Tongue (tissue), 1 donor: ENCODE measurements at regions not wholly inside any gene's neighbourhood (a gene's known extent, or its start where the extent isn't known, plus 50 kb on each side); places are given as distances from the start of the nearest gene placed in this dataset.

ENCODE experiments used
- DNase-seq: peaks from one replicate; pipeline ENCODE4 v3.0.0-alpha.2; 2015

DNA sequence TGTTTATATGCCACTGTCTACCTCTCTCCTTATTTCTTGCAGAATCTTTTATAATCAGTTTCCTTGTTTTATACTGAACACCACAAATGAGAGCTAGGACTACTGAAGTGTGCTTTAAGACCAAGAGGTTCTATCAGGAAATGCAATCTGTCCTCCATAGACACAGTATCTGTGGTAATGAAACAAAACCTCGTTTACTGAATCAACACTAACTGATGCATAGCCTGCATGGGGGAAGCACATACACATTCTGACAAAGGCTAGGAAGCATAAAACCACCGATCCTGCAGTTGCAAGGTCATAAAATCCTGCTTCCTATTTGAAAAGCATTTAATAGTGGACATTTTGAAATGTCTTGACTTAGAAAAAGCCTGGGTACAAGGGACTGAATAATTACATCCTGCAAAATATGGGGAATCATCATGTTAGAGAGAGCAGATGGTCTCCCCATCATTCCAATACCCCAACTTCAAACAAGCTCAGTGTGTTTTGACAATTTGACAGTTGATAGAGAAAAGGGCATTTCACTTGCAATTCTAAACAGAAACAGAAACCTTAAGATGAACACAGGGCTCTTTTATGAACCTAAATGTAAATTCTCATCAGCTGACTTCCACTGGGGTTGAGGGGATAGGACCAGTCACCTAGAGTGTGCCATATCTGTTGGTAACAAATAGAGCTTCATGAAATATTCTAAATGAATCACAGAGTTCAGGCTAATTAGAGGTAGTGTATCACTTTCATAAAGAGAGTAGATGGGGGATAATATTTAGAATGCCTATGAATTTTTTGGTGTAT is 1845.6 kb upstream of the PIK3C3 start:
- no peak for DNase-seq

DNA sequence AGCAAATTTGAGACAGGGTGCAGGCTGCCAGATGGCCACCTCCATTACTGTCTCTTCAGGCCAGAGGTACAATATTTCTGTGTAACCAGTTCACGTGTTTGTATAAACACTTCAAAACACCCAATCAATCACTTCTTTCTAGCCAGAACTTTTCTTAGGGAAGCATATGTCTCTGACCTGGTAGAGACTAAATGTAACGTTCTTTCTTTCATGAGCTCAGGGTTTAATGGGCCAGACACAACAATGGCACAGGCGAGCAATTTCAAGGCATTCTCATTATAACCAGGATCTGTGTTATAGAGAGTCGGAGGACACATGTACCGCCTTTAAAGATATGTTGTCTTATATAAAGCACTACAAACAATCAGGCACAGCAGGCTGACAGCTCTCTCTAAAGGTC is 1846.4 kb upstream of the PIK3C3 start:
- no peak for DNase-seq

- no peak for DNase-seq
Observed at GRCh38 chr18:40102903-40103302, 1852.1 kb upstream of the PIK3C3 start.

DNA sequence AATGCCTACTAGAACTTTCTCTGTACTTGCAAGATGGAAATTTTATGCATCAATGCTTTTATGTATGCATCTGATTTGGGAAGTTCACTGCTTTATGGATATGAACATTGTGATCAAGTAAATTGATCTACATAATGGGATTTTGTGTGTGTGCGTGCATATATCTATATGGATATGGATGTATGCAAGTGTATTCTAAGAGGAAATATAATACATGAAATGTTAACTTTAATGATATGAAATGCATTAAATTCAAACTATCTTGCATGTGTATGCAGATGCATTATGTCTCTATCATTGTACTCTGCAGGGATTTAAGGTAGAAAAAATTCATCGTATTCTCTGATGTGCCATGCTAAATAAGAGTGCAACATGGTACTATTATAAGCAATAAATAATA is 1855.4 kb upstream of the PIK3C3 start:
- DNase-seq: no peak

DNA sequence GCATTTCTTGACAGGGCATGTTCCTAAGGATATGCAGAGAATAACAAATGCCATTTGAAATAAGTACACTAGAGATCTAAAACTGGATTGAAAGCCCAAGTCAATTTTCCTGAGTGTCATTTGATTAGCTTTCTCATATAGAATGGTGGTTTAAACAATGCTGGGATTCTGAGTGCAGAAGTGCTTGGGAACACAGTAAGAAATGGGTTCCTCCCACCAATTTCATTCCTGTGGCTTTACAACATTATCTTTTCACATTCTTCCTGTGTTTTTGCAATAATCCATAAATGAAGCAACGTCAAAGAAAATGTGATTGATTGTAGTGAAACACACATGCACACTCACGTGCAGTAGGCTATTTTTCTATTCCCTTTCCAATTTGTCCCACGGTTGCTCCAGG is 1858.4 kb upstream of the PIK3C3 start:
- DNase-seq: no peak

DNA sequence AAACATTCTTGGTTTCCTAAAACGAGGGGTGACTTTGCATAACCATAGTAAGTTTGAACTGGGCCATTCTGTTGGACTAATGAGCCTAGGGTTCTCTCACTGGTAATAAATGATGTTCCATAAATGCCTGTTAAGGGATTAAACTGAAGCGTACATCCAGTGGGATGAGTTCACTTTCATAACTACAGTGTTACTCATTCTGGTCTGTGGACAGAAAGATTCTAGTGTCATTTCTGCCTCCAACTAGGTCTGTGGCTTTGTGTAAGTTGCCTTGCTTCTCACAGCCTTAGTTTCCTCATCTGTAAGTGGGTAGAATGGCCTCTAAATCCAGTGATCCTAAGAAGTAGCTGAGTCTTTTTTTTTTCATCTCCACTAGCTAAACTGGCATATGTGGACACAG is 1860.6 kb upstream of the PIK3C3 start:
- DNase-seq: no peak

DNA sequence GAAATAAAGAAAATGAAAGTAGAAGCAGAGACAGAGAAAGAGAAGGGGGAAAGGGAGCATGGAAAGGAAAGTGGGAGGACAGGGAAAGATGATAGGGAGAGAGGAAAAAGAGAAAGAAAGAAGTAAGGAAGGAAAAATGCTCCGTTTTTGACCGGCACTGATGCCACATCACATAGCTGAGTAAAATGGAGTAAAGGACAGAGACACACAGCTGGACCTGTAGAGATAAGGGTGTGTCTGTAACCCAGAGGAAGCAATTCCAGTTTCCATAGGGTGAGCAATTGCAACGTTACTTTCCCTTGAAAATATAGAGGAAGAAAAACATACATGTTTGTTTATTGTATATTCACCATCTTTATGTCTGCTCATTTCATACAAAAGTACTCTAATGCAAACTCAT is 1866.9 kb upstream of the PIK3C3 start:
- DNase-seq: no peak

- no peak for DNase-seq
Observed at GRCh38 chr18:40079786-40080185, 1875.2 kb upstream of the PIK3C3 start.

GRCh38 chr18:40075616-40076015 is 1879.4 kb upstream of the PIK3C3 start:
- peak; percentile 57 for DNase-seq

GRCh38 chr18:40072761-40073160 is 1882.3 kb upstream of the PIK3C3 start:
- DNase-seq: no peak

DNA sequence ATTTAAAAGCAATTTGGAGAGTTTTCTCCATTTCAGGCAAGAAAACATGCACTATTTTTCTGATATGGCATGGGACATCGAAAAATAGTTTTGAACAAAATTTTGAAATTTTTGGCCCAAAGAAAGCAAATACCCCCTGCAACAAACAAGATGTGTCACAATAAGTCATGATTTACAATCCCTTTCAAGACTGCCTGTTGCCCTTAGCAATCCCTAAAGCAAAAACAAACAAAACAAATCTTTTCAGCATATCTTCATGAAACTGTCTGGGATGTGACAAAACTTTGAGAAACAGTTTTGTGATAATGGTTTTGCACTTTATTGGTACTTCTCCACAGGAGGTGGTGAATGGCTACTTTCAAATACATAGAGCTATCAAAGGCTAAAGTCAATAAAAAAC is 1888.7 kb upstream of the PIK3C3 start:
- DNase-seq: no peak

DNA sequence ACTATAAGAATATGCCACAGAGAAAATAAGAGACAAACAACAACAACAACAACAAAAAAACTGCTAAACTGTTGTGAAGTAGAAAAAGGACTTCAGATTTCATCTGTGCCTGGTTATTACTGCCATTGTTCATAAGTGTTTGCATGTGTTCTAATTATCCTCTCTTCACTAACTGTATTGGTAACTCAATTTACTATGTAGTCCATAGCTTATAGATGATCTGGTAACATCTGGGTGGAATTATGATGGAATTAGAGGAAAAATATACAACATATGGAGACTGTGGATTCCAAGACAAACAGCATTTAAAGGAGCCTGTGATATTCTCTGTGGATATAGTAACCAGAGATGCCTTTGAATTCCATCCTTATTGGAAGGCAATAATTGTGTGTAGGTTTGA is 1891.5 kb upstream of the PIK3C3 start:
- DNase-seq: peak; percentile 30

- DNase-seq: no peak
Observed at GRCh38 chr18:40061086-40061485, 1893.9 kb upstream of the PIK3C3 start.

DNA sequence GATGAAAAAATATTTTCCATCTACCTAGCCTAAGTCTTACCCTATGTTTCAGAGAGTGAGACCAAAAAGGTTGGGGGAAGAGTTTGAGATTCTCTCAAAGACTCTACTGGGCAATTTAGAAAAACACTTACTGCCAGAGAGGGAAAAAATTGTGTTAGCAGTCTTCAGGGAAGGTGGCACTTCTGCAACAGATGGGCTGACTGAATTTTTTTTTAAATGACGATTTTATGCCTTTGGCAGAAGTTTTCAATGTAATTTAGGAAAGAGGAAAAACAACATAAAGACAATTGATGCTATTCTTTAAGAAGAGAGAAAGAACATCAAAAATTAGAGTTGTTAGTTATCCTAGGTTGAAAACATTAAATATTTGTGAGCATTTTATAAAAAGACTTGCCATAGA is 1894.5 kb upstream of the PIK3C3 start:
- no peak for DNase-seq

- DNase-seq: no peak
Observed at GRCh38 chr18:40058811-40059570, 1896.0 kb upstream of the PIK3C3 start.

DNA sequence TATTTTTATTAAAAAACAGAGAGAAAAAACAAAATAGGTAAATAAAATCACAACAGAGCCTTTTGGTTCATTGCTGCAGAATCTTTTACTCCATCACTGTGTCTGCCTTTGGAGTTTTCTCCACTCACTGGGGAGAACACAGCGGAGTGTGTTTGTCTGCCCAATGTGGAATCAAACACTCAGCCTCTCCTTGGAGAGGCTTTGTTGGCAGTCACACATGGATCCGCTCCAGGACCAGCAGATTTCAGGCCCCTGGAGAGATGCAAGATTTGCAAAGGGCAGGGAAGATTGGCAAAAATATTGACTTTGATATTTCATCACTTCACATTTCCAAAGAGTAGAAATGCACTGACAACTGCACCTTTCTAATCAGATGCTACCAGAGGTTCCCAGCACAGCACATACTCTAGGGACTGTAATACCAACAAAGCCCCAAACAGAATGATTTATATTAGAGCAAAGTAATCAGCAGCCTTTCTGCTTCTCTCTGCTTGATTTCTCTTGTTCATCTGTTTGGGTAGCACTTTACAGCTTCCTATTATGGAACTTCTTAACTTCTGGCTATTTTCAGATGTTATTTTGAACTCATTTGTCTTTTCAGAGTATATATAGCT is 1898.8 kb upstream of the PIK3C3 start:
- DNase-seq: peak; percentile 9

GRCh38 chr18:40055262-40055661 is 1899.8 kb upstream of the PIK3C3 start:
- DNase-seq: no peak

- no peak for DNase-seq
Observed at GRCh38 chr18:40049716-40050115, 1905.3 kb upstream of the PIK3C3 start.

DNA sequence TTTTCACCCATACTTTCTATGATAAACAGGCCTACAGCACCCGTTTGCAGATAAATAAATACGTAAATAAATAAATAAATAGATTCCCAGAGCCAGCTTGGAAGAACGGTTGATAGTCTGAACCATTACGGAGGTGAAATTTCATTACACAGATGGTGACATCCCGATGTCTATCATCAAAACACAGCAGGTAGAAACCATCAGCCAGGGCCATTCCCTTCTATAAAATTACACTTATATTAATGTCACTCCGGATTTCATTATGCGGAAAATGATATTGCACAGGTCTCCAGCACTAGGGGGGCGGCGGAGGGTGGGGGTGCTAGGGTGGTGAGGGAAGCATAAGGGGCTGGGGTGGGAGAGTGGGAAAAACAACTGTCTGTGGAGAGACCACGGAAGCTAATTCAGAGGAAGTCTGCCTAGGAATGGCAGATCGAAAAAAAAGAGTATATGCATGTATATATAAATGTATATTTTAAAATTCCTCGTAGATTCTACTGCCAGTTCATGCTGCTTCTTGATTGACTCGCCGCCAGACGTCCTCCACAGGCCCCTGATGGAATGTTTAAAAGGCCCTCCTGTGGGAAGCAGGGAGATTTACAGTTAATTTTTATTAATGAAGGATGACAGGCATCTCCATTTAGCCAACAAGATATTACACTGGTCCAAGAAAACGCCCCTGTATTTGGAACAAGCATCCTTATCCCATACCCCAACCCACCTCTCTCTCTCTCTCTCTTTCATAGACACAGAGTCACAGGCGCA is 1906.0 kb upstream of the PIK3C3 start:
- DNase-seq: peak; percentile 8

GRCh38 chr18:40048253-40048652 is 1906.8 kb upstream of the PIK3C3 start:
- no peak for DNase-seq

GRCh38 chr18:40046596-40046995 is 1908.4 kb upstream of the PIK3C3 start:
- DNase-seq: no peak

- DNase-seq: no peak
Observed at GRCh38 chr18:40041951-40042350, 1913.1 kb upstream of the PIK3C3 start.

- no peak for DNase-seq
Observed at GRCh38 chr18:40040574-40040973, 1914.5 kb upstream of the PIK3C3 start.
